ENCODE measurements at regions not wholly inside any gene's neighbourhood (a gene's known extent, or its start where the extent isn't known, plus 50 kb on each side); places are given as distances from the start of the nearest gene placed in this dataset.

DNA sequence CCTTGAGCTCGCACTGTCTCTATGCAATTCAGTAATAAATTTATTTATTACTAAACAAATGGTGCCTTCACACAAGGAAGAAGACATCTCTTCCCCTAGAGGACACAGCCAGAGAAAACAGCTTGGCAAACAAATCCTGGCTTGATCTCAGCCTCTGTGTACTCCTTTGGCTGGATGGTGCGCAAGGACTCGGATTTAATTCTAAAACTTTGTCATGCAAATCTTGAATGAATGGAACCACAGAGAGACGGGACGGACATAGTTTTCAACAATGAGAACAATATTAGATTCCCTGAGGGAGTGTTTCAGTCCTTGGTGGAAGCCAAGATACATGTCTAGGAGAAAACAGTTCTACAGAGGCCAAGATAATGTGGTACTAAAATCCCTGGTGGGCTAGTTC lies 349.5 kb downstream of the NPIPA8 start:
- no peak for TF ChIP-seq ZNF274 (IDR thresholded peaks at IDR 0.05; ENCODE audit: low read depth, low read length)
- TF ChIP-seq YY1 (IDR thresholded peaks at IDR 0.05; ENCODE audit: insufficient read depth, insufficient read length) = no peak
- TF ChIP-seq SUZ12 (IDR thresholded peaks at IDR 0.05; ENCODE audit: extremely low read depth, insufficient read depth, insufficient read length) = no peak
